OCI-LY7 (cell line): ENCODE measurements at regions not wholly inside any gene's neighbourhood (a gene's known extent, or its start where the extent isn't known, plus 50 kb on each side); places are given as distances from the start of the nearest gene placed in this dataset.

Source experiments
- EZH2phosphoT487 ChIP-seq: fragments of 200-600 bp; sonication (generic); IDR thresholded peaks from 2 replicates; pipeline ENCODE4 v1.6.1; 2018; ENCODE audit warnings: low read depth, borderline replicate concordance, mild to moderate bottlenecking, mixed run types, antibody characterized with exemption, low read length, moderate library complexity, mixed read lengths
- TF ChIP-seq, protein P1 (sequence below): fragments of 200-600 bp; sonication (generic); conservative IDR thresholded peaks from 2 replicates; pipeline ENCODE4 v1.5.1; 2014; ENCODE audit warnings: mild to moderate bottlenecking, antibody characterized with exemption, low read length, moderate library complexity, mixed read lengths

DNA sequence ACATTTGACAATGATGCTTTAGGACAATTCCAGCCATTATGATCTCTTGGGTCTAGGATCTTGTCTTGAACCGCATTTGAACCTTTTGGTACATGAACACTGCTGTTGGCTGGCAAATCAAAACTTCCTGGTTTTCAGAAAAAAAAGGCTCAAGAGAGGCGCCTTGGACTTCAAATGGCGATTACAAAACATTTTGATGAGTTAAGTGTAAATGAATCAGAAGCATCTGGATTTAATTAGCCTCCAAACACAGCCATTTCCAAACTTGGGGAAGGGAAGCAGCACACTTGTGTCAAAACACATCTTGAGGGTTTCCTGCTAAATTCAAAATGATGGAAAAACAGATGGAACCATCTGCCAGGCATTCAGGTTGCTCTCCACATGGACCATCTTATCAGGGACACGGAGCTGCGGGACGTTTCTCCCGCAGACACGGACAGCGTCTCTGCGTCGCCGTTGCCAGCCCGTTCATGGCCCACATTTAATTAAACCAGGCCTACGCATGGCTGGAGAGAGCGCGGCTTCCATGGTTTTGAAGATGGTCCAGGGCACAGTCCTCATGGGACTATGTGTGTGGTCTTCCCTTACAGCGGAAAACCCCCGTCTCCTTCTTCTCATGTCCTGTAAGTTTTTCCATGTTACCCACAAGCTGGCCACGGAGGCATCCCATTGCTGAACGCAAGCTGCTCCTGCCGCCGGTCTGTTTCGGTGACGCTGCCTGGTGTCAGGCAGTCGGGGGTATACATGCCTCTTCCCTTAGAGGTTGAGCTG lies 55.8 kb upstream of the PTCH1 start:
- TF ChIP-seq, protein P1, sequence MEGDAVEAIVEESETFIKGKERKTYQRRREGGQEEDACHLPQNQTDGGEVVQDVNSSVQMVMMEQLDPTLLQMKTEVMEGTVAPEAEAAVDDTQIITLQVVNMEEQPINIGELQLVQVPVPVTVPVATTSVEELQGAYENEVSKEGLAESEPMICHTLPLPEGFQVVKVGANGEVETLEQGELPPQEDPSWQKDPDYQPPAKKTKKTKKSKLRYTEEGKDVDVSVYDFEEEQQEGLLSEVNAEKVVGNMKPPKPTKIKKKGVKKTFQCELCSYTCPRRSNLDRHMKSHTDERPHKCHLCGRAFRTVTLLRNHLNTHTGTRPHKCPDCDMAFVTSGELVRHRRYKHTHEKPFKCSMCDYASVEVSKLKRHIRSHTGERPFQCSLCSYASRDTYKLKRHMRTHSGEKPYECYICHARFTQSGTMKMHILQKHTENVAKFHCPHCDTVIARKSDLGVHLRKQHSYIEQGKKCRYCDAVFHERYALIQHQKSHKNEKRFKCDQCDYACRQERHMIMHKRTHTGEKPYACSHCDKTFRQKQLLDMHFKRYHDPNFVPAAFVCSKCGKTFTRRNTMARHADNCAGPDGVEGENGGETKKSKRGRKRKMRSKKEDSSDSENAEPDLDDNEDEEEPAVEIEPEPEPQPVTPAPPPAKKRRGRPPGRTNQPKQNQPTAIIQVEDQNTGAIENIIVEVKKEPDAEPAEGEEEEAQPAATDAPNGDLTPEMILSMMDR = no peak
- no peak for TF ChIP-seq EZH2phosphoT487
